Peyer's patch (tissue), 4 donors: ENCODE measurements at regions not wholly inside any gene's neighbourhood (a gene's known extent, or its start where the extent isn't known, plus 50 kb on each side); places are given as distances from the start of the nearest gene placed in this dataset.

Experiments
- CTCF ChIP-seq, 6 experiments: fragments of 450-650 bp in 4 of 6; fragments of 200-600 bp in 2 of 6; sonication (generic) in 1 of 6; IDR thresholded peaks; one replicate each; pipeline ENCODE4 v1.5.1; 2017 to 2019; ENCODE audit warnings: antibody characterized with exemption in 6 of 6, mild to moderate bottlenecking in 3 of 6, moderate library complexity in 1 of 6
- POLR2A ChIP-seq, 2 donors: fragments of 450-650 bp; IDR thresholded peaks; one replicate each; pipeline ENCODE4 v1.5.1; 2017; ENCODE audit warnings: antibody characterized with exemption in 2 of 2, mild to moderate bottlenecking in 2 of 2, moderate library complexity in 2 of 2

- TF ChIP-seq CTCF (IDR thresholded peaks at IDR 0.05) (no peak), POLR2A (IDR thresholded peaks at IDR 0.05) (no peak)
Observed at GRCh38 chr2:105504459-105504858, 105.6 kb upstream of the FHL2 start.
